Subcutaneous abdominal adipose tissue (tissue), 5 donors: ENCODE measurements at regions not wholly inside any gene's neighbourhood (a gene's known extent, or its start where the extent isn't known, plus 50 kb on each side); places are given as distances from the start of the nearest gene placed in this dataset.
"Not testable (repeated sequence)": the region's sequence is repeated elsewhere in the genome, so short reads cannot be mapped to it uniquely, and the experiment has no call there.

Experiments used
- H3K27ac ChIP-seq: one replicate; pipeline ENCODE4 v1.7.0; 2013; ENCODE audit warnings: low read depth, mild to moderate bottlenecking, inconsistent platforms, low read length, moderate library complexity
- H3K27me3 ChIP-seq, 5 donors: one replicate each; pipeline ENCODE4 v1.7.0; 2013; ENCODE audit warnings: low read length in 5 of 5, inconsistent platforms in 1 of 5; ENCODE audit not compliant: control insufficient read depth in 5 of 5, insufficient read depth in 4 of 5
- H3K36me3 ChIP-seq, 5 donors: one replicate each; pipeline ENCODE4 v1.7.0; 2013; ENCODE audit warnings: low read length in 5 of 5; ENCODE audit not compliant: control insufficient read depth in 5 of 5, insufficient read depth in 5 of 5
- H3K4me1 ChIP-seq, 5 donors: one replicate each; pipeline ENCODE4 v1.7.0; 2013; ENCODE audit warnings: low read length in 5 of 5, mild to moderate bottlenecking in 3 of 5, moderate library complexity in 1 of 5; ENCODE audit not compliant: control insufficient read depth in 5 of 5, insufficient read depth in 5 of 5
- H3K4me3 ChIP-seq, 5 donors: one replicate each; pipeline ENCODE4 v1.7.0; 2013; ENCODE audit warnings: low read length in 5 of 5, low read depth in 1 of 5
- H3K9ac ChIP-seq, 5 donors: one replicate each; pipeline ENCODE4 v1.7.0; 2013; ENCODE audit warnings: low read length in 5 of 5, mild to moderate bottlenecking in 4 of 5, moderate library complexity in 3 of 5
- H3K9me3 ChIP-seq, 5 donors: one replicate each; pipeline ENCODE4 v1.7.0; 2013; ENCODE audit warnings: low read length in 5 of 5; ENCODE audit not compliant: control insufficient read depth in 5 of 5
- donor health status: healthy.
- donor health status: healthy.
- donor health status: healthy.
- donor health status: healthy.
- donor health status: healthy.

DNA sequence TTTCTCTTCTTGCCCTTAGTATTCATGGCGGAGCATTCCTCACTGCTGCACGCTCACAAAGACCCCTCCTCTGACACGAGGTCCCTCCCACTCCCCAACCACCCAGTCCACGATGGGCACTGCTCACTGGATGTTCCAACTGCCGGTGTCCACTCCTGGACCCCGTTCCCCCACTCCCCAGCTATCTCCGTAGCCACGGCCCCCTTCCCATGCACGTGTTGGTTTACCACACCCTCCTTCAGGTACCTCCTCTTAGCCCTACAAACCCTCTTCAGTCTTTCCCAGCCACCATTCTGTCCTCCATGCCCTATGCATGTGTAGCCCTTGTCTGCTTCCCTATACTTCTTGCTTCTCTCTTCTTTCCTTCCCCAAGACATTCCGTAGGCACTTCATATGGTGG, 469.6 kb upstream of the ZNG1F start:
- H3K27me3 ChIP-seq, H3K9ac ChIP-seq, H3K4me3 ChIP-seq, H3K36me3 ChIP-seq, H3K27ac ChIP-seq, H3K4me1 ChIP-seq, H3K9me3 ChIP-seq: not testable (repeated sequence)

DNA sequence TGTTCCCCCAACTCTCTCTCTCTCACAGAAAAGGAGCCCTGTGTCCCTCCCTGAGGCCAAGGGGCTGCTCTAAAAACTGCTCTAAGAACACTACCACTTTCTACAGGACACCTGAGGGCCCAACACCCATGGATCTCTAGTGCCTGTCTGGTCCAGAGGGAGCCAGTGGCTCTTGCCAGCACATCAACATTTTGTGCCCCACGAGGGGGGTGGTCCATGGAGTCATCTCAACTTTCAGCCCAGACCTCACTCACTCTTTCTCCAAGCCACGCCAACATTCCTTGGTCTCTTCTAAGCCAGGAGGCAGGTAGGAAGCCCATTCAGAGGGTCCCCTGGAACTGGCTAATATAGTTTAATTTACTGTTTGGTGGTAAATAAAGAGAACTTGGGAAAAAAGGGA, 469.0 kb upstream of the ZNG1F start:
- not testable (repeated sequence) for H3K36me3 ChIP-seq, H3K27ac ChIP-seq, H3K4me3 ChIP-seq, H3K27me3 ChIP-seq, H3K9me3 ChIP-seq, H3K4me1 ChIP-seq, H3K9ac ChIP-seq

DNA sequence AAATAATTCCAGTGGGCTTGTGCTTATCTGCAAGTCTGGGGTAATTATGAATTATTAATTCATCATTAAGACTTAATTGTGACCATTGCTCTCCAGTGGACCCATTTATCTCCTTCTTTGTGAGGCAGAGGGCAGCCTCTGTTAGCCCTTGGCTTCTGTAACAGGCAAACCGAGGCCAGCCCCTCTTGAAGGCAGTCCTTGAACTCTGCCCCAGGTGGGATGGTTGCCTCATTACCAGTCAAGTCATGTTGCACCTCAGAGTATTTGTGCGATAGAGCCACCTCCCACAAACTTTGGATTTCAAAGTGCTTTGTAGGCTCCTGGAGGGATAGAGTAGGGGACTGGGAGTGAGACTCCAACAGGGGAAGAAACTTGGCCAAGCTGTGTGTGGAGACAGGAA, 468.0 kb upstream of the ZNG1F start:
- not testable (repeated sequence) for H3K9me3 ChIP-seq, H3K4me3 ChIP-seq, H3K9ac ChIP-seq, H3K27ac ChIP-seq, H3K27me3 ChIP-seq, H3K36me3 ChIP-seq, H3K4me1 ChIP-seq

DNA sequence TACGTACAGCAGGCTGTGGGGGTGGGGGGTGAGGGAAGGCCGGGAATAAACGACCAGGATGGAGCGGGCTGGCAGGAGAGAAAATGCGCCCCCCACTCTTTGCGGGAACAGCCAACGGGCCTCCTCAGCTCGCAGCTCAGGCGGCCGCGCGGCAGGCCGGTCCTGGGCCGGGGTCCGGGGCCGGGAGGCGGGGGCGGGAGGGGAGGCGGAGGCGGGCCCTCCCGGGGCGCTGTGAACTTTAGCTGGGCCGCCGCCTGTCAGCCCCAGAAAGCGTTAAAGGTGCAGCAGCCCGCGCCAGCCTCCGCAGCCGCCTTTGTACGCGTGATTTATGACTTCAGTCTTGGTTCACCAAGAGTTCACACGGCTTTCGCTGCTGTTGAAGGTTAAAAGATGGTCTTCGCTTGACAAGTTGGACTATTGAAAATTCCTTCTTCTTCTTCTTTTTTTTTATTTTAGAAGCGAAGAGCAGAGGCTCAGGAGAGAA, 466.0 kb upstream of the ZNG1F start:
- not testable (repeated sequence) for H3K4me3 ChIP-seq, H3K36me3 ChIP-seq, H3K9me3 ChIP-seq, H3K27me3 ChIP-seq, H3K9ac ChIP-seq, H3K27ac ChIP-seq, H3K4me1 ChIP-seq

DNA sequence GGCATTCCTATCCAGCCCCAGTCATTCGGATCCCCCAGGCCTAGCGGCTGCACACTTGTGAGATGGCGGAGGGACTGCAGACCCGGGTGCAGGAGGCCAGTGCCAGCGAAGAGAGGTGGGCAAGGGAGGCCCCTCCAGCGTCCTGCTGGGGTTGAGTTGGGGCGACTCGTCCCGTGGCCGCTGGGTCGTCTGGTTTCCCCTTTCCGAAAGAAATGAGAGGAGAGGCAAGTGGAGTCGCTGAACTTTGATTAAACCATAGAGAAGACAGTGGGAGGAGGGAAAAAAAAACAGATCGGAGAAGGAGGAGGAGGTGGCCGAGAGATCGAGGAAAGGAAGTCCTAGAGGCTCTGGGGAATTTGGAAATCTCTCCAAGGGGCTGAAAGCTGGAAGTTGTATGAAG, 465.2 kb upstream of the ZNG1F start:
- H3K9ac ChIP-seq, H3K4me3 ChIP-seq, H3K9me3 ChIP-seq, H3K27me3 ChIP-seq, H3K36me3 ChIP-seq, H3K27ac ChIP-seq, H3K4me1 ChIP-seq: not testable (repeated sequence)

DNA sequence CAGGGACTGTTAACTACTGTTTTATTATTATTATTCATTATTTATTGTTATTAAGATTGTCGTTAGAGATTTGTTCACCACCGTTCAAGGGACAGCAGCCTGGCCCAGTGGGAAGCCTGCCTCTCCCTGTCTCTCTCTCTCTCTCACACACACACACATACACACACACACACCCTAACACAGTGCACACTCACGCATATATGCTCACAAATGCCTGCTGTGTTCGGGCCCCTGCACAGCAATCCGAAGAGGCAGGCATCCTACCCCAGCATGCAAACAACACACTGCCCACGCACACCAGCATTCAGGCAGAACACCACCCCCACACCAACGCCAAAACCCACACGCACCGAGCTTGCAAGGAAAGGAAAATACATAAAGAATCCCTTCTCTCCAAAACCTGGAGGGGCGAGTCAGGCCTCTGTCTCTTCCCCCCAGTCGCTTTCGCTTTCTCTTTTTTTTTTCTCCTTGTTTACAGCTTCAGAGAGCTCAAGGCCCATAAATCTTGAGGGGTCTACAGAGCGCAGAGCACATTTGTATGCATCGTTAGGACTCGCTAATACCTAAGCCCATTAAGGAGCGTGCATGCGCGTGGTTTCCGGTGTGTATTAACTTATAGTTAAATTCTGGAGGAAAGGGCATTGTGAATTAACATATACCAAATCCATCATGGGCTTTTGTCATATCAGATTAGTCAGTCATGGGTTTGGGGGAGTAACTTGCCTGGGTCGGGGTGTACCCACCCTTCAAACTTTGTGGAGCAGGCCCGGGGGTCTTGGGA, 464.6 kb upstream of the ZNG1F start:
- not testable (repeated sequence) for H3K9ac ChIP-seq, H3K4me1 ChIP-seq, H3K27ac ChIP-seq, H3K27me3 ChIP-seq, H3K36me3 ChIP-seq, H3K9me3 ChIP-seq, H3K4me3 ChIP-seq

DNA sequence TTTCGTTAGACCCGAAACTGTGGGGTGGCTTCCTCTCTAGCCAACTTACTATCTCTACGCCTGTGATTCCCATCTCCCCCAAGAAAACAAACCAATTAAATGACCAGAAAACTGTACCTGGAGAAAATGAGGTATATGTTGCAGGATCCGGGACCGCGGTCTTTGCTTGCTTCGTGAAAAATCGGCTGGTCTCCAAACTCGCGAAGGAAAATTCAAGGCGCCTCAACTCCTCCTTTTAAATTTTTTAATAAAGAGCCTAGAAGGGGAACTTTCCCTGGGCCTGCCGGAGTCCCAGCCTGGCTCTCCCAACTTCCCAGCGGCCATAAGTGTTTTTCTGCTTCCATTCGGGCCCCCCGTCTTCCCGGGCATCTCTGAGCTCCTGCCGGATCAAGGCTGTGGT, 463.7 kb upstream of the ZNG1F start:
- not testable (repeated sequence) for H3K4me1 ChIP-seq, H3K9ac ChIP-seq, H3K9me3 ChIP-seq, H3K27ac ChIP-seq, H3K36me3 ChIP-seq, H3K4me3 ChIP-seq, H3K27me3 ChIP-seq

DNA sequence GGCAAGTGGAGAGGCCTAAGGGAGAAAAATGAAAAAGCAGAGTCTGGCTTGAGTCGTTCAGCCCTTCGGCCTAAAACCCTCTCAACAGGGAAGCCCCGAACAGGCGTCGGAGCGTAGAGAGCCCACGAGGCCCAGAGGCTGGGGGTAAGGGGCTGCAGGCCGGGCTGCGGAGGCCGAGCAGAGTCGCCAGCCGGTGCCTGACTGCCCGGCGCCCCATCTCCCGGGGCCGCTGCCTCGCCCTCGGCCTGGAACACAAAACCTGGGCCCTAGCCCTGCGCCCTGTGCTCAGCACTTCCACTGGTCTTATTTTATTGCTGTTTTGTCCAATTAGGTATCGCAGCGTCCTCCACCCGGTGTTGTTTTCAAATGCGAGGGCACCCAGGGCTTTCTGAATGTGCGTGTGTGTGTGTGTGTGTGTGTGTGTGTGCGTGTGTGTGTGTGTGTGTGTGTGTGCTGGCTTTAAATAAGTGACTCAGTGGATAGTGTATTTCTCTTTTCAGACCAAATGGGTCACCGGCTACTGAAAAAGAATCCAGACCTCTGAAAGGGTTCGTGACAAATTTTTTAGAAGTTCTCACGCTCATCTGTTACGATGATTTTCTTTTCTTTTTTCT, 463.1 kb upstream of the ZNG1F start:
- not testable (repeated sequence) for H3K36me3 ChIP-seq, H3K4me1 ChIP-seq, H3K27ac ChIP-seq, H3K4me3 ChIP-seq, H3K9me3 ChIP-seq, H3K27me3 ChIP-seq, H3K9ac ChIP-seq

DNA sequence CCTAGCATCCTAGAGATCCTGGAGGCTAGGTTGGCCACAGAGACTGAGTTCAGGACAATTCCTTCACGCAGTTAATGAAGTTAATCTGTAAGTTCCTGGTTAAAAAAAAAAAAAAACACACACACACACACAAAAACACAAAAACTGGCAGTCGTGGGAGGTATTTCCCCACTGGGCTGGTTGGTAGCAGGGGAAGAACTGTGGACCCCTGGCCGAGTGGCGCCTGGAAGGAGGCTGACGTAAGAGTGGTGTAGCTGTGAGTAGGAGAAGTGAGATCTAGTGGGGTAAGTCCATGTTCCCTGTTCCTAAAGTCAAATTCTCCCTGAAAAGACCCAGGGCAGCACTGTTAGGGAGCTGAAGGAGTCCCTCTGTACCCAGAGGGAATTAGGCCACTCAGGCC, 461.0 kb upstream of the ZNG1F start:
- H3K9me3 ChIP-seq, H3K36me3 ChIP-seq, H3K27me3 ChIP-seq, H3K4me3 ChIP-seq, H3K4me1 ChIP-seq, H3K27ac ChIP-seq, H3K9ac ChIP-seq: not testable (repeated sequence)

DNA sequence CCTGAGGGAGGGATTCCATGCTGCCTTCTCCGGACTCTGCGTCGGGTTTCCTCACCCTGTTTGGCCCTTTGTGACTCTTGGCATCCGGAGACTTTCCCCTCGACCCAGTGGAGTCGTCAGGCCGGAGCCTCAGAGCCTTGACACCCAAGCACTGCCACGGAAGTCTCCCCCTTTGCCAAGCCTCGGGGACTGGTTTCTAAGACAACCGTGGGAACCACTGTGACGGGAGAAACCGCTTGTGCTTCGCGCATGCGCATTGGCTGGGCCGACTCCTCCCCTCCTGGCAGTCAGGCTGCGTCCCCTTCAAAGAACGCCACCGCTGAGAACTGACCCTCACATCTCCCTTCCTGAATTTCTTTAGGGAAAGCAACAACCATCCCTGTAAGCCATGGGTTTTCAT, 459.4 kb upstream of the ZNG1F start:
- not testable (repeated sequence) for H3K9ac ChIP-seq, H3K4me1 ChIP-seq, H3K27me3 ChIP-seq, H3K27ac ChIP-seq, H3K9me3 ChIP-seq, H3K36me3 ChIP-seq, H3K4me3 ChIP-seq
